Glutamatergic neuron (in vitro differentiated cells): ENCODE measurements at regions not wholly inside any gene's neighbourhood (a gene's known extent, or its start where the extent isn't known, plus 50 kb on each side); places are given as distances from the start of the nearest gene placed in this dataset.
"Not testable (repeated sequence)": the region's sequence is repeated elsewhere in the genome, so short reads cannot be mapped to it uniquely, and the experiment has no call there.

Experiments
- DNase-seq: peaks from one replicate; pipeline ENCODE4 v3.0.0; 2022
- H3K27ac Mint-ChIP-seq: one replicate; pipeline ENCODE4 v1.8.0; 2020; ENCODE audit warnings: mild to moderate bottlenecking, mixed read lengths, inconsistent platforms; ENCODE audit not compliant: unreplicated experiment
- H3K27me3 Mint-ChIP-seq: one replicate; pipeline ENCODE4 v1.8.0; 2020; ENCODE audit warnings: mild to moderate bottlenecking, moderate library complexity, mixed read lengths, inconsistent platforms; ENCODE audit not compliant: unreplicated experiment
- H3K36me3 Mint-ChIP-seq: one replicate; pipeline ENCODE4 v1.8.0; 2020; ENCODE audit warnings: mild to moderate bottlenecking, mixed read lengths, inconsistent platforms; ENCODE audit not compliant: unreplicated experiment
- H3K4me1 Mint-ChIP-seq: one replicate; pipeline ENCODE4 v1.8.0; 2020; ENCODE audit warnings: mild to moderate bottlenecking, low read depth, mixed read lengths, inconsistent platforms; ENCODE audit not compliant: unreplicated experiment
- H3K4me3 Mint-ChIP-seq: one replicate; pipeline ENCODE4 v1.8.0; 2020; ENCODE audit warnings: mild to moderate bottlenecking, mixed read lengths, inconsistent platforms; ENCODE audit not compliant: unreplicated experiment
- H3K9me3 Mint-ChIP-seq: one replicate; pipeline ENCODE4 v1.8.0; 2020; ENCODE audit warnings: mild to moderate bottlenecking, moderate library complexity, mixed read lengths, inconsistent platforms; ENCODE audit not compliant: unreplicated experiment
- TF ChIP-seq, protein P1 (sequence below): fragments of 200-600 bp; sonication (generic); IDR thresholded peaks from one replicate; pipeline ENCODE4 v1.5.0; 2021; ENCODE audit not compliant: partially characterized antibody, unreplicated experiment

DNA sequence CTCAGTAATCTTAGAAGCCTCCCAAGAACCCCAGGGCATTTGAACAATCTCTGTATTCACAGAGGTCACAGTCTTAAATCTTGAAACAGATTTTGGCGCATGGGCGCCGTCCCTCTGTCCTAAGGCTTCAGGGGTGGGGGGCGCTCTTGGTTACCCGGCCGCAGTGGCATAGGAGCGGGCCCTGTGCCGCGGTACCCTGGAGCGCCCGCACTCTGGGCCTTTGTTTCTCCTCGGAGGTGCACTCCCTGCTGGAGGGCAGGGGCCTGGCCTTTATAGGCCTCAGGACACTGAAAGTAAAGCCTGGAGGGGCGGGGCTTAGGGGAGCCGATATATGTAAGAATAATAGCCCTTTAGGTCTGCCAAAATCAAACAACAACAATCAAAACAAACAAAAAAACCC, 197.3 kb upstream of the FOLH1 start:
- TF ChIP-seq, protein P1, sequence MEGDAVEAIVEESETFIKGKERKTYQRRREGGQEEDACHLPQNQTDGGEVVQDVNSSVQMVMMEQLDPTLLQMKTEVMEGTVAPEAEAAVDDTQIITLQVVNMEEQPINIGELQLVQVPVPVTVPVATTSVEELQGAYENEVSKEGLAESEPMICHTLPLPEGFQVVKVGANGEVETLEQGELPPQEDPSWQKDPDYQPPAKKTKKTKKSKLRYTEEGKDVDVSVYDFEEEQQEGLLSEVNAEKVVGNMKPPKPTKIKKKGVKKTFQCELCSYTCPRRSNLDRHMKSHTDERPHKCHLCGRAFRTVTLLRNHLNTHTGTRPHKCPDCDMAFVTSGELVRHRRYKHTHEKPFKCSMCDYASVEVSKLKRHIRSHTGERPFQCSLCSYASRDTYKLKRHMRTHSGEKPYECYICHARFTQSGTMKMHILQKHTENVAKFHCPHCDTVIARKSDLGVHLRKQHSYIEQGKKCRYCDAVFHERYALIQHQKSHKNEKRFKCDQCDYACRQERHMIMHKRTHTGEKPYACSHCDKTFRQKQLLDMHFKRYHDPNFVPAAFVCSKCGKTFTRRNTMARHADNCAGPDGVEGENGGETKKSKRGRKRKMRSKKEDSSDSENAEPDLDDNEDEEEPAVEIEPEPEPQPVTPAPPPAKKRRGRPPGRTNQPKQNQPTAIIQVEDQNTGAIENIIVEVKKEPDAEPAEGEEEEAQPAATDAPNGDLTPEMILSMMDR = no peak
- DNase-seq = no peak
- Mint-ChIP-seq H3K9me3 (no peaks in the 10 kb centered on the region), H3K4me3 (no peak overlapping the region), H3K27ac (no peak overlapping the region), H3K4me1 (no peaks in the 10 kb centered on the region), H3K36me3 (no peaks in the 10 kb centered on the region), H3K27me3 (no peaks in the 10 kb centered on the region)

DNA sequence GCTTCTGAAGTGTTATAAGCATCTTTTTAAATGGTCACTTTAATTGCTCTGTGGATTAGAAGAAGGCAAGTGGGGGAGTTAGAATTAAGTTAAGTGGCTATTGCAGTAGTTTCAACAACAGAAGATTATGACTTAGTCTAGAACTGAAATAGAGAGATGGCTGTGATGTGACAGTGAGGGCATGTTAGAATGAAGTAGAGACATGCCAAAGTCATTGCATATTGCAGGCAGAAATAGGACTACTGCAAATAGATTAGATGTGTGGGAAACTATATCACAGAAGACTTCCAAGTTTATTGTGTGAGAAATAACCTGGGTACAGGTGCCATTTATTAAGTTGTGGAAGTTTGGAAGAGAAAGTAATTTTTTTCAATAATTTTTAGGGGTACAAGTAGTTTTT, 187.4 kb upstream of the FOLH1 start:
- H3K9me3 Mint-ChIP-seq, H3K27ac Mint-ChIP-seq, DNase-seq, H3K36me3 Mint-ChIP-seq, H3K4me1 Mint-ChIP-seq, H3K27me3 Mint-ChIP-seq, H3K4me3 Mint-ChIP-seq: not testable (repeated sequence)

DNA sequence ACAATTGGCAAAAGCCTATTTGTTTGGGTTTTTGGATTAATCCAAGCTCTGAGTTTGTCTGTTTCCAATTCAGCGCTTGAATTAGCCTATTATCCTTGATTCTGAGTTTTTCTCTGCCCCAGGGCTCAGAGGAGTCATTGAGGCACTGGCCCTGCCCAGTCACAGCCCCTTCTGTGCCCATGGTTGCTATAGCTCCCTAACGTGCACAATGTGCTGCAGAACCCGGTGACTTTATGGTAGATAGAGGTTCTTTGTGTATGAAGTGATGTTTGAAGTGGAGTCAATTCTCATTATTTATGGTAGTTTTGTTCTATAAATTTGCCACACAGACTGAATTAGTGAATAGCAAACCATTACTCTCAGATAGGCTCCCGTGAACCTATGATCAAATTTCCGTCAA, 182.0 kb upstream of the FOLH1 start:
- H3K4me3 Mint-ChIP-seq, H3K27ac Mint-ChIP-seq, H3K4me1 Mint-ChIP-seq, H3K36me3 Mint-ChIP-seq, DNase-seq, H3K27me3 Mint-ChIP-seq, H3K9me3 Mint-ChIP-seq: not testable (repeated sequence)

DNA sequence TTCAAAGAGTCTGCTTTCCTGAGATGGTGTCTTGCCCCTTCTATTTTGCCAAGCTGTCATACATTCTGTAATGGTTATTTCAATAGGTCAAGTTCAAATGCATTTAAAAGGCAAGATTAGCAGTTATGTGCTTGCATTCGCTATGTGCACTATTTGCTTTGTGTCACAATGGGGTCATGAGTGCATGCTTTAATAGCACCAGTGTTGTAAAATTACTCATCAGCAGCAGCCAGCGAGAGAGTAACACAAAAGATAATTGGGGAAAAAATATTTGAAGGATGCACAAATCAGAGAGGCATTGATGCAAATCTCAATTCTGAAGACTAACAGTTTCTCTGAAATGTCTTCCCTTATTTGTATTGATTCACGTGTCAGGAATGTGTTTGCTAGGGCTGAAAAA, 180.7 kb upstream of the FOLH1 start:
- H3K9me3 Mint-ChIP-seq, H3K4me1 Mint-ChIP-seq, DNase-seq, H3K27ac Mint-ChIP-seq, H3K27me3 Mint-ChIP-seq, H3K4me3 Mint-ChIP-seq, H3K36me3 Mint-ChIP-seq: not testable (repeated sequence)

DNA sequence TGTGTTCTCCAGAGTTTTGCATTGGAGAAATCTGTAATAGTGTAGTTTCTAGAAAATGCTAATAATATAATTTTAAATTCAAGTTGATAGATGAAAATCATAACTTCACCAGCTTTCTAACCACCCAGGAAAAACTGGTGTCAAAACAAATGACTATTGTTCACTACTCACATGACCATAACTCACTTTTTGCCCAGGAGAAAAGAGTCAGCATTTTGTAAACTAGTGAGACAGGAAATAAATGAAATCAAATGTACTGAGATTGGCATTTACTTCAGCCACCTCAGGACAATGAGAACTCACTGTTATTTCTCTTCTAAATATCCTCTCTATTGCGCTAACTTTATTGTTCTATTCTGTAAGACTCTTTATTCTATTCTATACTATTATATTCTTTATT, 176.0 kb upstream of the FOLH1 start:
- H3K4me3 Mint-ChIP-seq, H3K36me3 Mint-ChIP-seq, H3K27ac Mint-ChIP-seq, DNase-seq, H3K27me3 Mint-ChIP-seq, H3K4me1 Mint-ChIP-seq, H3K9me3 Mint-ChIP-seq: not testable (repeated sequence)

DNA sequence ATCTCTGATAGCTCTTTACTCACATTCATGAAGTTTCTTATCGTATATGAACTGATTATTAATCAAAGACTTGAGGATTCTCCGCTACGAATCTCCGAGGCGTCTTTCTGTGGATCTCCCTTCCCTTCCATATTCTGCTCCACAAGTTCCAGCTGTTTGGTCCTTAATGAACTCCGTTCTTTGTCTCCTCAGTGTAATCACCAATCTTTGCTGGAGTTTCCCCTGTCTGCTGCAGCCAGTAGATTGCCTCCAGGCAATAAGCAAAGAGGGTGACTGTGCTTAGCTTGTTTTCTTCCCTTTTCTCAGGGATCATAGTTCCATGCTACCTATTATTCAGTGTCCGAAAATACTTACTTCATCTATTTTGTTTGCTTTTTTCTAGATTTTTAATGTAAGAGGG, 169.6 kb upstream of the FOLH1 start:
- TF ChIP-seq, protein P1 = no peak
- H3K27me3 Mint-ChIP-seq = no peaks in the 10 kb centered on the region
- H3K36me3 Mint-ChIP-seq = no peaks in the 10 kb centered on the region
- no peak overlapping the region for H3K27ac Mint-ChIP-seq
- no peak overlapping the region for H3K4me3 Mint-ChIP-seq
- DNase-seq = no peak
- no peaks in the 10 kb centered on the region for H3K9me3 Mint-ChIP-seq
- no peaks in the 10 kb centered on the region for H3K4me1 Mint-ChIP-seq

DNA sequence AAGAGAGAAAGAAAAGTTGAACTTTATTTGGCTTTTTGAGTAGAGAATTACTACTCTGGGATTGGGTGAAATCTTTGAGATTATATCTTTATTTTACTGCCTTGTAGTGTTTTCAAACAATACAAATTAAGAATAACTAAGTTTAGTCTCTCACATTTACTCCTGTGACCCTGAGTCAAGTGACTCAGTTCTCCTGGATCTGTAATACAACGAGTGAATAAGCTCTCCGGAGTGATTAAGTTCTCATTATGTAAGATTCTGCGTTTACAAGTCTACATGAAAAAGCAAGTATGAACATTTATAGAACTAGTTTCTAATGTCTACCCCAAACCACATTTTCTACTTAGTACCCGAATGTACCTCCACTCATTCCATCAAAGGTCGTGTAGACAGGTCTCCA, 165.5 kb upstream of the FOLH1 start:
- not testable (repeated sequence) for H3K27me3 Mint-ChIP-seq, H3K36me3 Mint-ChIP-seq, DNase-seq, H3K9me3 Mint-ChIP-seq, H3K4me1 Mint-ChIP-seq, H3K27ac Mint-ChIP-seq, H3K4me3 Mint-ChIP-seq

DNA sequence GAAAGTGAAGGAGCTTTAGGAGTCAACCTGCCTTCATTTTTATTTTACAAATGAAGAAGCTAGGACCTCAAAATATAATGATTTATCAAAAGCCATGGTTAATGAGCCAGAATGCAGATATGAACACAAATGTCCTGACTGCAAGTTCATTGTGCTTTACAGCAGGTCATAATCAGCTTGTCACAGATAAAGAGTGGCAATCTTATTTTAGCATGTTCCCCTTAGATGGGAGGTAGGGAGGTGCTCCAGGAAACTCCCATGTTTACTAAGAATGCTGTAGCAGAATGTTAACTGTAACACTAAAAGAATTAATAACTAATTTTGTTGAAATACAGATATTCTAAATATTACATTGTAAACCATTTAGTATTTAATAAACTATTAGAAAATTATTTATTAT, 165.0 kb upstream of the FOLH1 start:
- H3K4me1 Mint-ChIP-seq, H3K9me3 Mint-ChIP-seq, H3K27ac Mint-ChIP-seq, H3K27me3 Mint-ChIP-seq, DNase-seq, H3K4me3 Mint-ChIP-seq, H3K36me3 Mint-ChIP-seq: not testable (repeated sequence)
